ENCODE measurements at regions not wholly inside any gene's neighbourhood (a gene's known extent, or its start where the extent isn't known, plus 50 kb on each side); places are given as distances from the start of the nearest gene placed in this dataset.

DNA sequence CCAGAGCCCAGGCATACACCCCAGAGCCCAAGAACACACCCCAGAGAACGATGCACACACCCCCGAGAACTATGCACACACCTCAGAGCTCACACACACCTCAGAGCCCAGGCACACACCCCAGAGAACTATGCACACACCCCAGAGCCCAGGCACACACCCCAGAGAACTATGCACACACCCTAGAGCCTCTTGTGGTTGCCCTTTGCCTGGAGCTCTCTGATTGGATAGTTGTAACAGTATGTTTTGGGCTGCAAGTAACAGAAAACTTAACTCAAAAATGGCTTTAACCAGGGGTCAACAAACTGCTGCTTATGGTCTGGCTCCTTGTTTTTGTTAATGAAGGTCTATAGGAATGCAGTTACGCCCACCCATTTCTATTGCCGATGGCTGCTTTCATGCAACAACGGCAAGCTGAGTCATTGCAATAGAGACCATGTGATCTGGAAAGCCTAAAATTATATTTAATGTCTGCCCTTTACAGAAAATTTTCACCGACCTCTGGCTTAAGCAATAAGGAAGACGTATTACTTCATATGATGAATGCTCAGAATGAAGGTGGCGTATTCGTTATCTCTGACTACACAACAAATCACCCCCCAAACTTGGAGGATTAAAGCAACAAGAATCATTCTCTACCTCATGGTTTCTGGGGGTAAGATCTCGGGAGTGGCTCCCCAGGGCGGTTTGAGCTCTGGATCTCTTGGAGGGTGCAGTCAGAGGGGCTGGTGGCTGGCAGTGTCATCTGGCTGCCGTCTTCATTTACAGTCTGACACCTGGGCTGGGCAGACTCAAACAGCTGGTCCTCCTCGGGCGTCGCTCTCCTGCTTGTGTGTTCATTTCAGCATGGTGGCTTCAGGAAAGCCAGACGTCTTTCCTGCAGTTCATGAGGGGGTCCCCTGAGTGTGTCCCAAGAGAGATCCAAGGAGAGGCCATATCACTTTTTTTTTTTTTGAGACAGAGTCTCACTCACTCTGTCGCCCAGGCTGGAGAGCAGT is 66.3 kb upstream of the NCOR2 start:
- DNase-seq (ENCODE audit: low read depth in 2 of 3, low spot score in 1 of 3) = no peak

DNA sequence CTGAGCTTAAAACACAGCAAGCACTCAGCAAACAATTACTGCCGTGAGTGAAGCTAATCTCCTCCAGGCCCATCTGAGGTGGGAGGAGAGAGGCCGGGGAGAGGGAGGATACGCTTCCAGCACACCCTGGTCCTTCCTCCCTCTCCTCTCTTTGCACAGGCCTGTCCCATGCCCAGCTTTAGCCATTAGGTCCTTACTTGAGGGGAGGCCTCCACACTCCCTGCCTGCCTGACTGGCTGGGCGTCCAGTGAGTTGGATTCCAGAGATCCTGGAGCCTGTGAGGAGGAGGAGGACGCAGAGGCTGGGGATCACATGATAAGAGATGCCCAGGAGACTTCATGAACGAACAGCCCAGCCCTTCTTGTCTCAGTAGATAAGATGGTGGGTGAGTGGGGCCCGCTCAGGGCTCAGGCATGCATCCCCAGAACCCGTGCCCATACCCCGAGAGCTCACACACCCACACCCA is 65.1 kb upstream of the NCOR2 start:
- no peak for DNase-seq (ENCODE audit: low read depth in 2 of 3, low spot score in 1 of 3)

DNA sequence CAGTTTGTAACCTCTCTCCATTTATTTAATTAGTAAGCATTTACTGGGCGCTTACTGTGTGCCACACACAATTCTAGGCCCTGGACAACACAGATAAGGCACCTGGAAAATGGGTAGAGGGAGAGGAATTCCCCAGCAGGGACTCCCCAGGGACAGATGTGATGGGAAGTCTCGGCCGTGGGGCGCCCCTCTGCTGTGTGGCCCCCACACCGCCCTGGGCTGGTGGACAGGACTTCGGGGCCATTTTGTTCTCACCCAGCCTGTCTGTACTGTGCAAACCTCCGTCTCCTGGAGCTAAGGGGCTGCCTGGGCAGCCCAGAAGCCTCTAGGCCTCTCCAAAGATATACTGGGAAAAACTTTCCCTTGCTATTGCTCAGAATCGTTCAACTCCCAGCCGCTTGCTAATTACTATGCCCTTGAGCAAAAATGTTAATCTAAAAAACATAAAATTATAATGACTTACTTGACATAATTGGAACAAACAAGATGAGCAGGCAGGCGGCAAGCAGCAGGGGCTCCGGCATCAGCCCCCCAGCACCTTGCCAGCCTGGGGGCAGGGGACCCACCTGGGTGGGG is 64.4 kb upstream of the NCOR2 start:
- DNase-seq (ENCODE audit: low read depth in 2 of 3, low spot score in 1 of 3) = no peak

DNA sequence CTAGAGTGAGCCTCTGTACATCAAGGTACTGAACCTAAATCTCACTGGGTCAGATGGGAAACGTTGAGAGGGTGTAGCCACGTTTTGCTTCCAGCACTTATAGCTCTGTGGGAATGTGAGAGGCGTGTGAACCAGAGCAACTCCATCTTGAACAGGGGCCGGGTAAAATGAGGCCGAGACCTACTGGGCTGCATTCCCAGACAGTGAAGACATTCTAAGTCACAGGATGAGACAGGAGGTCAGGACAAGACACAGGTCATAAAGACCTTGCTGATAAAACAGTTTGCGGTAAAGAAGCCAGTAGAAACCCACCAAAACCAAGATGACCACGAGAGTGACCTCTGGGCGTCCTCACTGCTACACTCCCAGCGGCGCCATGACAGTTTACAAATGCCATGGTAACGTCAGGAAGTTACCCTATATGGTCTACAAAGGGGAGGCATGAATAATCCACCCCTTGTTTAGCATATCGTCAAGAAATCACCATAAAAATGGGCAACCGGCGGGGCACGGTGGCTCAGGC is 63.4 kb upstream of the NCOR2 start:
- DNase-seq (ENCODE audit: low read depth in 2 of 3, low spot score in 1 of 3) = no peak

DNA sequence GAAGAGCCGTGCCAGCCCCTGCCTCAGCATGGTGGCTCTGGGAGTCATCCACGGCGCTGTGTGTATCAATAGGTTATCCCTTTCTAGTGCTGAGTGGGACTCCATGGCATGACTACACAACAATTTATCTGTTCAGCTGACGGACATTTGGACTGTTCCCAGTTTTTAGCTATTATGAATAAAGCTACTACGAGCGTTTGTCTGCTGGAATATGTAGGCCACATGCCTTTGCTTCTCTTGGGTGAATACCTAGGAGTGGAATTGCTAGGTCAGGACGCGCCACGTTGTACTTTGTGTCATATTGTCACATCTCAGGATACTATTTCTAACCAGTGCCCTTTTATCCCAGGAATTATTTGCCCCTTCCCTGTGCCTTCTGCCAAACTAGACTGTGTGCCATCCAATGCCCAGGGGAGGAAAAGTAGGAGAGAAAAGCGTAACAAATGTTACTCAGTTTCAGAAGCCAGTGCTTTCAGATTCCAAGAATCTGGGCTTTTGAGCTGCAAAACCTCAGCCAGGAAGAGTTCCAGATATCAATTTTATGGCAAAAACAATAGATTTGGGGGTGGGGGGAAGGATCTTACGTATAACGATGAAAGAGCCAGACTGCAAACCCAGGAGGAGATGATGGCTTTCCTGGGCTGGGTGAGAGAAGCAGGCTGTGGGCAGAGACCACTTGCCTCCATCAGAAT is 62.5 kb upstream of the NCOR2 start:
- no peak for DNase-seq (ENCODE audit: low read depth in 2 of 3, low spot score in 1 of 3)

DNA sequence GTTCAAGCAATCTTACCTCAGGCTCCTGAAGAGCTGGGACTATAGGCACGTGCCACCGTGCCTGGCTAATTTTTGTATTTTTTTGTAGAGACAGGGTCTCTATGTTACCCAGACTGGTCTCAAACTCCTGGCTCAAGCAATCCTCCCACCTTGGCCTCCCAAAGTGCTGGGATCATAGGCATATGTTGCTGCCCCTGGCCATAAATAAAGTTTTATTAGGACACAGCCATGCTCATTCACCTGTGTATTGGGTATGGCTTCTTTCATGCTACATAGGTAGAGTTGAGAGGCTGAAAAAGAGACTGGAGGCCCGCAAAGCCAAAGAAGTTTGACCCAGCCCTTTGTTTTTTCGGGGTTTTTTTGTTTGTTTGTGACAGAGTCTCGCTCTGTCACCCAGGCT is 61.7 kb upstream of the NCOR2 start:
- no peak for DNase-seq (ENCODE audit: low read depth in 2 of 3, low spot score in 1 of 3)

DNA sequence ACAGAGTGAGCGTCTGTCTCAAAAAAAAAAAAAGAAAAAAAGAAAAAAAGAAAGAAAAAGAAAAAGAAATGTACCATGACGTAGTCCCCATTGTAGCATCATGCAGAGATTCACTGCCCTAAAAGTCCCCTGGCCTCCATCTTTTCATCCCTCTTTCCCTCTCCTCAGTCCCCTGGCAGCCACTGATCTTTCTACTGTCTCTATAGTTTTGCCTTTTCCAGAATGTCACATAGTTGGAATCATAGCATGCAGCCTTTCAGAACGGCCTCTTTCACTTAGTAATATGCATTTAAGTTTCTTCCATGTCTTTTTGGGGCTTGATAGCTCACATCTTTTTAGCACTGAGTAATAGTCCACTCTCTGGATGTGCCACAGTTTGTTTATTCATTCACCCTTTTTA is 60.5 kb upstream of the NCOR2 start:
- no peak for DNase-seq (ENCODE audit: low read depth in 2 of 3, low spot score in 1 of 3)

DNA sequence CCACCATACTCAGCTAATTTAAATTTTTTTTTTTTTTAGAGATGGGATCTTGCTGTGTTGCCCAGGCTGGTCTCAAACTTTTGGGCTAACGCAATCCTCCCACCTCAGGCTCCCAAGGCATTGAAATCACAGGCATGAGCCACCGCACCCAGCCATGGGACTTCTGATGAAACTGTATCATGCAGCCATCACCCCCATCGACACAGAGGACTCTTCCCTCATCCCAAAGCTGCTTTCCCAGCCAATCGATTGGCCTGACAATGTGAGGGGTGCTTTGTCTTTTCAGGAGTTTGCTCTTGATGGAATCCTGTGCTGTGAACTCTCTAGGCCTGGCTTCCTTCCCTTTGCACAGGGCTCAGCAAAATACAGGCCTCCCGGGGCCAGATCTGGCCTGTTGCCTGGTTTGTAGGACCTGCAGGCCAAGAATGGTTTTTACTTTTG is 59.6 kb upstream of the NCOR2 start:
- DNase-seq (ENCODE audit: low read depth in 2 of 3, low spot score in 1 of 3) = no peak

DNA sequence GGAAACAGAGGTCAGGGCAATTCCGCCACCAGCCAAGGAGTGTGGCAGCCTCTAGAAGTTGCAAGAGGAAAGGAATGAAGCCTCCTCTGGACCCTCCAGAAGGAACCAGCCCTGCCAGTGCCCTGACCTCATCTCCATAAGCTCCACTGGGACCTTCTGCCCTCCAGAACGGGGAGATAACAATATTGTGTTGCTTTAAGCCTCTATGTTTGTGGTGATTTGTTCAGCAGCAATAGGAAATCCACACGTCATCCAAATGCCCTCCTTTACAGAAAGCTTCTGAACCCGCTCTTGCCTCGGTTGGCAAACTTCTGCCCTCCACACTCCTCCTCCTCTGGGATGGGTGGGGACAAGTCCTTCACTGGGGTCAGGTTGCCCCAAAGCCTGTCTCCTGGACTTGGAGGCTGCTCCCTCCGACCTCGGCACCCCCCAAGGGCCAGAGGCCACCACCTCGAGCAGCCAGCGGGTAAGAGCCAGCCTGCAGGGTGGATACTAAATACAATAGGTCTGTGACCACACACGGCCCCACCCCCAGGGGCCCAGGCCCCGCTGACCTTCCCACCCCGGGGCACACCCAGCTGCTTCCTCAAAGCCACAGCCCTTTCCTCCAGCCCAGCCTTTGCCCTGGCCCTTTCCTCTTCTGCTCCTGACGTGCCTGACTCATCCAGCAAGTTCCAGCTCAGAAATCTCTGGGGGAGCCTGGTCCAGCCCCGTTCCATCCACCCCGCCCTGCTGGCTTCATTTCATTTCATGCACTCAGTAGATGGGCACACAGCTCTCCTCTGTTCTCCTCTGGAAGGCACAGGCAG is 58.7 kb upstream of the NCOR2 start:
- DNase-seq (ENCODE audit: low read depth in 2 of 3, low spot score in 1 of 3) = no peak

DNA sequence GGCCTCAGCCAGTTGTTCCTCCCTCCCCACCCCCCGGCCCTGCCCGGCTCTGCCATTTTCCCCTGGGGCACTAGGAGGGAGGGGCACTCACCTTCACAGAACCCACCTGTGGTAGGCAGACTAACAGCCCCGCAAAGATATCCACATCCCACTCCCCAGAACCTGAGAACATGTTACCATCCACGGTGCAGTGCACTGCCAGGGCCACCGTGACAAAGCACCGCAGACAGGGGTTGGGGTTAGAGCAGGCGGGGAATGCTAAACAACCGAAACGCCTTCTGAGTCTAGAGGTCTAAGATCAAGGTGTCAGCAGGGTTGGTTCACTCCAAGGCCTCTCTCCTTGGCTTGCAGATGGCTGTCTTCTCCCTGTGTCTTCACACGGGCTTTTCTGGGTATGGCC is 57.4 kb upstream of the NCOR2 start:
- DNase-seq (ENCODE audit: low read depth in 2 of 3, low spot score in 1 of 3) = no peak

DNA sequence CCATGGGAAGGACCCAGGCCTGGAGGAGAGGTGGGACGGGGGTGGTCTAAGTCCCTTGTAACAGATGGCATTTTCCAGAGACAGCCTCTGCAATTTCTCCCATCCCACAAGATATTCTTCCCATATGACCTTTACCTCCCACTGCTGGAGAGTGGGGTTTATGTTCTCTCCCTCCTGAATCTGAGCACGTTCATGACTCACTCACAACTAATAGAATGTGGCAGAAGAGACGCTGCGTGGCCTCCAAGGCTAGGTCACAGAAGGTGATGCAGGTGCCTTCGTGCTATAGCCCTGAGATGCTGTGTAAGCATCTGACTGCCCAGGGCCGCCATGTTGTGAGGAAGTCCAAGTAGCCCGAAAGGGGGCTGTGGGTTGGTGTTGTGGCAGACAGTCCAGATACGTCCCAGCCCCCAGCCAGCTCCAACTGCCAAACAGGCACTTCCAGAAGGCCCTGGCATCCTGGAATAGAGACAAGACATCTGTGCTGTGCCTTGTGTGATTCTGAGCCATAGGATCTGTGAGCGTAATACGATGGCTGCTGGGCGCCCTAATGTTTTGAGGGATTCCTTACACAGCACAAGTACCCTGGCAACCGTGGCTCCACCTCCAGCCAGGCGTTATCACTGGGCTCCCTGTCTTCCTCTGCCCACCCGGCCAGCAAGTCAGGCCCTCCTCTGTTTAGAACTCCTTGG is 56.1 kb upstream of the NCOR2 start:
- DNase-seq (ENCODE audit: low read depth in 2 of 3, low spot score in 1 of 3) = no peak

DNA sequence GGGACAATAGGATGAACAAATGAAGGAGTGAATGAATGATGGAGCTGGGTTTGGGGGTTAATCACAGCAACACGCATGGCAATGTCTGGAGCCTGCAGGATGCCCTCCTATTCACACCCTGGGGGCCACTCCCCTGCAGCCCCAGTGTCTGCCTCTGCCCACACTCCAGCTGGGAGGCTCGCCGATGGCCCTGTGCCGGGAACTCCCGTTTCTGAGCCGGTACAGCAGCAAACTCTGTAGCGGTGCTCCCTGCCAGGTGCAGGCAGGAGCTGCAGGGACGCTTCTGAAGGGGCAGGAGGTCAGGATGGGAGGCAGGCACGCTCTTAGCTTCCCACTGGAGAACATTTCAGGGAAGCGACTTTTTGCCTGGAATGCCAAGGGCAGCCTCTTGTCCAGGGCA is 55.4 kb upstream of the NCOR2 start:
- no peak for DNase-seq (ENCODE audit: low read depth in 2 of 3, low spot score in 1 of 3)

DNA sequence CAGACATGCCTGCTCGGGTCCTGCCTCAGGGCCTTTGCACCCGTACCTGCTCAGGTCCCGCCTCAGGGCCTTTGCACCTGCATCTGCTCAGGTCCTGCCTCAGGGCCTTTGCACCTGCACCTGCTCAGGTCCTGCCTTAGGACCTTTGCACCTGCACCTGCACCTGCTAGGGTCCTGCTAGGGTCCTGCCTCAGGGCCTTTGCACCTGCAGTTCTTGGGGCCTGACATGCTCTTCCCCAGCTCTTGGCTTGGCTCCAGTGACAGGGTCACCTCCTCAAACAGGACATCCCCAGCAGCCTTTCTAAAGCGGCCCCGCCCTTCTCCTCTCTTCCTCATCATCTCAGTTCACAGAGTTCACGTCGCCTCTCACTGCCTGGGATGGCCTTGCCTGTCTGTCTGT is 54.9 kb upstream of the NCOR2 start:
- DNase-seq (ENCODE audit: low read depth in 2 of 3, low spot score in 1 of 3) = no peak

DNA sequence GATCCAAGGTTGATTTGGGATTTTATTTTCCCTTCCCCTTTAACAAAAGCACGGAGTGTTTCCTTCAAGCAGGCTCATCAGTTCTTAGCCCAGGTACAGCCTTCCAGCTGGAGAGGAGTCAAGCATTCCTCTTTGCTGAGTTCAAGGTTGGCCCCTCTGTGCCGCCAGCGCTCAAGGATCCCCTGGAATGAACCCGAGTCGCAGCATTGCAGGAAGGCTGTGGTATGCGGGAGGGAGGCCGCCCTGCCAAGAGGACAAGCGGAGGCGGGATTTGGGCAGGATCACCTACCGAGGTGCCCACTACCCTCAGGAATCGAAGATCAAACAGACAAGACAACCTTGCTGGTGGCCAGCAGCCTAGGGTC is 53.9 kb upstream of the NCOR2 start:
- no peak for DNase-seq (ENCODE audit: low read depth in 2 of 3, low spot score in 1 of 3)

DNA sequence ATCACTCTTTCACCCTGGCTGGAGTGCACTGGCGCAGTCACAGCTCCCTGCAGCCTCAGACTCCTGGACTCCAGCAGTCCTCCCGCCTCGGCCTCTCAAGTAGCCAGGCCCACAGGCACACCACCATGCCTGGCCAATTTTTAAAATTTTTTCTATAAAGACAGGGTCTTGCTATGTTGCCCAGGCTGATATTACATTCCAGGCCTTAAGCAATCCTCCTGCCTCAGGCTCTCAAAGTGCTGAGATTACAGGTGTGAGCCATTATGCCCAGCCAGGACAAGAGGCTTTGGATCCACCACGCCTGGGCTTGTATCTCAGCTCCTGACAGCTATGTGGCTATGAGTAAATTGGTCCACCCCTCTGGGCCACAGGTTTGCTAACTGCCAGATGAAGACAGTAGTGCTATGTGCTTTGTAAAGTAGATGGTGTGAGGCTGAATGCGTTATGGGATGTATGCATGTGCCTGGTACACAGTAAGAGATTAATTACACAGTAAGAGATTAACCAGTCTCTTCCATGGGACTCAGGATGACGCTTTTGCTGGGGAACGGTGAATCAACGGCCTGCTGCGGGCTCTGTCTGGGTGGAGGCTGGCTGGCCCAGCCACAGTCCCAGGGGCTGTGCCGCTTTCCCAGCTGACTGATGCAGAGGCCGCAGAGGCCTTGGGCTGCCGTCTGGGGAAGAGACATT is 53.3 kb upstream of the NCOR2 start:
- DNase-seq (ENCODE audit: low read depth in 2 of 3, low spot score in 1 of 3) = no peak

DNA sequence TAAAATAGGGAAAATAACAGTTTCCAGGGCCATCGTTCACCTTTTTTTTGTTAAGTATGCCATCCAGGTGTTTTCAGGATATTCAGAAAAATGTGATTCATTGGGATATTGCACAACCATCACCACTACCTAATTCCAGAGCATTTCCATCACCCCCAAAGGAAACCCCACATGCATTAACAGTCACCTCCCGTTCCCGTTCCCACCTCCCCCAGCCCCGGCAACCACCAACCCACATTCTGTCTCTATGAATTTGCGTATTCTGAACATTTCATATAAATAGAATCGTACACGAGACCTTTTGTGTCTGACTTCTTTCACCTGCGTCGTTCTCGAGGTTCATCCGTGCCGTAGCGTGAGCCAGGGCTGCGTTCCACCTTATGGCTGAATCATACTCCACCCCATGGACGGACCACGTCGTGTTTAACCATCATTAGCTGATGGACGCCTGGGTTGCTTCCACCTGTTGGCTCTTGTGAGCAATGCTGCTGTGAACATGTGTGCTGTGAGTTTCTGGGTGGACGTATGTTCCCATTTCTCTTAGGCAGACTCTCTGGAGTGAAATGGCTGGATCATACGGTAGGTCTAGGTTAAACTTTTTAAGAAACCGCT is 51.0 kb upstream of the NCOR2 start:
- no peak for DNase-seq (ENCODE audit: low read depth in 2 of 3, low spot score in 1 of 3)

DNA sequence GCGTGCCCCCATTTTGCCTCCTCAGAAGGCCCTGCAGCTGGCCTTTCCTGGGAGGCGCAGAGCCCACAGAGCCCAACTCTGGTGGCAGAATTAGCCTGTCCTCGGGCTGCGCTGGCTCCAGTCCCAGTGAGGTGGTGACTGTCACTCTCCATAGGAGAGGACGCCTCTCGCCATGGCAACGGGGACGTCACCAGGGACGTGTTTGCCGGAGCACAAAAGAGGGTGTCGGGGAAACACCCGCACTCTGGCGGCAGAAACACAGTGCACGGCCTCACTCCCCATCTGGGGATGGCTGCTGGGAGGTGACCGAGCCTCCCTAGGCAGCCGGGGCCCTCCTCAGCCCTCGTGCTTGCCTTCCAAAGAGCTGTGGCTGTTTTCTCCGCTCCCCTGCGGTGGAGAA is 50.2 kb upstream of the NCOR2 start:
- no peak for DNase-seq (ENCODE audit: low read depth in 2 of 3, low spot score in 1 of 3)

Data from stimulated activated CD4-positive, alpha-beta T cell treated with anti-CD3 and anti-CD28 coated beads, Interleukin-12 subunit alpha, Interleukin-12 subunit beta, amount 100 ng/mL, for 48 hours (primary cell).